Loucy (cell line): ENCODE measurements at regions not wholly inside any gene's neighbourhood (a gene's known extent, or its start where the extent isn't known, plus 50 kb on each side); places are given as distances from the start of the nearest gene placed in this dataset.

Experiments used
- H2AFZ ChIP-seq: fragments of 200-600 bp; sonication (generic); 2 replicates; pipeline ENCODE4 v1.6.0; 2016; ENCODE audit warnings: antibody characterized with exemption, mild to moderate bottlenecking, low read length, moderate library complexity
- H3F3A ChIP-seq: fragments of 200-600 bp; 2 replicates; pipeline ENCODE4 v1.6.0; 2016; ENCODE audit warnings: antibody characterized with exemption, low read depth, mild to moderate bottlenecking
- H3K27me3 ChIP-seq: fragments of 200-600 bp; sonication (generic); 2 replicates; pipeline ENCODE4 v1.6.1; 2014; ENCODE audit warnings: low read length, mild to moderate bottlenecking; ENCODE audit not compliant: insufficient read depth, poor library complexity, severe bottlenecking
- H3K36me3 ChIP-seq: fragments of 200-600 bp; sonication (generic); 2 replicates; pipeline ENCODE4 v1.6.1; 2016; ENCODE audit warnings: low read length; ENCODE audit not compliant: insufficient read depth
- H3K4me1 ChIP-seq: fragments of 200-600 bp; sonication (generic); 2 replicates; pipeline ENCODE4 v1.5.1; 2014; ENCODE audit warnings: low read length, mild to moderate bottlenecking; ENCODE audit not compliant: insufficient read depth, poor library complexity, severe bottlenecking
- H3K4me2 ChIP-seq: fragments of 200-600 bp; sonication (generic); 2 replicates; pipeline ENCODE4 v1.6.0; 2014; ENCODE audit warnings: antibody characterized with exemption, low read length, low read depth, mild to moderate bottlenecking; ENCODE audit not compliant: poor library complexity, severe bottlenecking
- H3K4me3 ChIP-seq: fragments of 200-600 bp; sonication (generic); 2 replicates; pipeline ENCODE4 v1.5.1; 2014; ENCODE audit warnings: low read length, mild to moderate bottlenecking, mixed read lengths; ENCODE audit not compliant: poor library complexity, severe bottlenecking
- H3K79me2 ChIP-seq: fragments of 200-600 bp; sonication (generic); 2 replicates; pipeline ENCODE4 v1.6.1; 2014; ENCODE audit warnings: low read length; ENCODE audit not compliant: insufficient read depth
- H3K9ac ChIP-seq: fragments of 200-600 bp; sonication (generic); 2 replicates; pipeline ENCODE4 v1.6.0; 2014; ENCODE audit warnings: mild to moderate bottlenecking, low read depth, low read length, moderate library complexity; ENCODE audit not compliant: poor library complexity, severe bottlenecking
- H3K9me2 ChIP-seq: fragments of 200-600 bp; sonication (generic); replicated peaks from 2 replicates; pipeline ENCODE4 v1.6.1; 2016; ENCODE audit warnings: low read depth, low read length, mixed read lengths
- H3K9me3 ChIP-seq: fragments of 200-600 bp; sonication (generic); 2 replicates; pipeline ENCODE4 v1.6.1; 2014; ENCODE audit warnings: mild to moderate bottlenecking, antibody characterized with exemption, low read length, low read depth; ENCODE audit not compliant: insufficient read depth
- H4K20me1 ChIP-seq: fragments of 200-600 bp; sonication (generic); 2 replicates; pipeline ENCODE4 v1.6.0; 2014; ENCODE audit warnings: antibody characterized with exemption, low read length, mild to moderate bottlenecking; ENCODE audit not compliant: insufficient read depth, poor library complexity, severe bottlenecking
- EZH2phosphoT487 ChIP-seq: fragments of 200-600 bp; IDR thresholded peaks from 2 replicates; pipeline ENCODE4 v1.6.1; 2018; ENCODE audit warnings: antibody characterized with exemption, mild to moderate bottlenecking, moderate library complexity, borderline replicate concordance
- TF ChIP-seq, protein P1 (sequence below): fragments of 200-600 bp; sonication (generic); conservative IDR thresholded peaks from 2 replicates; pipeline ENCODE4 v1.5.1; 2014; ENCODE audit warnings: mild to moderate bottlenecking, antibody characterized with exemption, low read length

DNA sequence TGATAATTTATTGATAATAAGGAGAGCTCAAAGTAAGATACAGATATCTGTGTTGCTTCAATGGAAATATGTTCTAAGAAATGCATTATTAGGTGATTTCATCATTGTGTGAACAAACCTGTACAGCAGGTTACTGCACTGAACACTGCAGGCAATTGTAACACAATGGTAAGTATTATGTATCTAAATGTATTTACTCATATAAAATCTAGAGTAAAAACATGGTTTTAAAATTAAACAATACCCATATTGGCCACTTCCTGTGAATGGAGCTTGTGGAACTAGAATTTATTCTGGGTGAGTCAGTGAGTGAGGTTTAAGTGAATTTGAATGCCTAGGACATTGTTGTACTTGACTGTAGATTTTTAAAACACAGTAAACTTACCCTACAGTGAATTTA is 722.9 kb upstream of the RAG2 start:
- Histone ChIP-seq H3K4me2 (no peak overlapping the region), H2AFZ (no peak overlapping the region), H4K20me1 (no peaks in the 10 kb centered on the region), H3K36me3 (no peaks in the 10 kb centered on the region), H3K9ac (no peak overlapping the region), H3K79me2 (no peaks in the 10 kb centered on the region), H3K9me3 (no peaks in the 10 kb centered on the region), H3K27me3 (no peaks in the 10 kb centered on the region), H3K4me1 (no peaks in the 10 kb centered on the region), H3F3A (no peaks in the 10 kb centered on the region), H3K9me2 (0 out of 2 replicates have a peak, but pooled peaks cover 8% of the 10 kb centered on the region), H3K4me3 (no peak overlapping the region)
- TF ChIP-seq, protein P1, sequence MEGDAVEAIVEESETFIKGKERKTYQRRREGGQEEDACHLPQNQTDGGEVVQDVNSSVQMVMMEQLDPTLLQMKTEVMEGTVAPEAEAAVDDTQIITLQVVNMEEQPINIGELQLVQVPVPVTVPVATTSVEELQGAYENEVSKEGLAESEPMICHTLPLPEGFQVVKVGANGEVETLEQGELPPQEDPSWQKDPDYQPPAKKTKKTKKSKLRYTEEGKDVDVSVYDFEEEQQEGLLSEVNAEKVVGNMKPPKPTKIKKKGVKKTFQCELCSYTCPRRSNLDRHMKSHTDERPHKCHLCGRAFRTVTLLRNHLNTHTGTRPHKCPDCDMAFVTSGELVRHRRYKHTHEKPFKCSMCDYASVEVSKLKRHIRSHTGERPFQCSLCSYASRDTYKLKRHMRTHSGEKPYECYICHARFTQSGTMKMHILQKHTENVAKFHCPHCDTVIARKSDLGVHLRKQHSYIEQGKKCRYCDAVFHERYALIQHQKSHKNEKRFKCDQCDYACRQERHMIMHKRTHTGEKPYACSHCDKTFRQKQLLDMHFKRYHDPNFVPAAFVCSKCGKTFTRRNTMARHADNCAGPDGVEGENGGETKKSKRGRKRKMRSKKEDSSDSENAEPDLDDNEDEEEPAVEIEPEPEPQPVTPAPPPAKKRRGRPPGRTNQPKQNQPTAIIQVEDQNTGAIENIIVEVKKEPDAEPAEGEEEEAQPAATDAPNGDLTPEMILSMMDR = no peak
- TF ChIP-seq EZH2phosphoT487 = no peak

DNA sequence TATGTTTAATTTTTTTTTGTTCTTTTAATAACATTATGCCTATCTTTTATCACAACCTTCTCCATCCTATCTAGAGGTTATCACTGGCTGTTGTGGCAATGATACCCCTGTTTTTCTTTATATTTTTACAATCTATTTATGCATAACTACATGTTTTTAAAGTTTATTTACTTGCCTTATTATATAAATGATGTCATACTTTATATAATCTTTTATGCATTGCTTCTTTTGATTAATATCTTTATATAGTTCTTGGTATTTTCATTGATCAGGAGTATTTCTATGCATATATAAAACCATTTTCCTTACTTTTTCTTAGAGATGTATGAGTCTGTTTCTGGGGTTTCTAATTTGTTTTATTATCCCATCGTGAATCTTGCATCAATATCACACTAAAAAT is 719.8 kb upstream of the RAG2 start:
- Histone ChIP-seq H3K4me2 (no peak overlapping the region), H3K36me3 (no peaks in the 10 kb centered on the region), H3K79me2 (no peaks in the 10 kb centered on the region), H2AFZ (no peak overlapping the region), H3K4me1 (no peaks in the 10 kb centered on the region), H3K9ac (no peak overlapping the region), H4K20me1 (no peaks in the 10 kb centered on the region), H3K9me2 (no peaks in the 10 kb centered on the region), H3K9me3 (no peaks in the 10 kb centered on the region), H3F3A (no peaks in the 10 kb centered on the region), H3K4me3 (no peak overlapping the region), H3K27me3 (no peaks in the 10 kb centered on the region)
- no peak for TF ChIP-seq EZH2phosphoT487
- TF ChIP-seq, protein P1 = no peak

DNA sequence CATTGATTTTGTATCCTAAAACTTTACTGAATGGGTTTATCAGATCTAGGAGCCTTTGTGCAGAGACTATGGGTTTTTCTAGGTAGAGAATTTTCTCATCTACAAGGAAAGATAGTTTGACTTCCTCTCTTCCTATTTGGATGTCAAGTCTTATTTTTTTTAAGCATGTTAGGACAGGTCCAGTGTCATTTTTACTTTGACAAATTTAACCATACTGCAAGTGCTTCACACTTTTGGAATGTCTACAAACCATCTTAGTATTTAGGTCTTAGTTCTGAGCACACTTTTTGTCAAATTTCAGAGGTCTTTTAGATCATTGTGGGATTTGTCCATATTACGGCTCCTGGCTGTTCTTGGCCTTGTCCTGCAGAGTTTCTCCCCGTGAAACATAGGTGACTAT is 715.2 kb upstream of the RAG2 start:
- H4K20me1 ChIP-seq = no peaks in the 10 kb centered on the region
- no peaks in the 10 kb centered on the region for H3F3A ChIP-seq
- H3K27me3 ChIP-seq = no peaks in the 10 kb centered on the region
- no peaks in the 10 kb centered on the region for H3K9me2 ChIP-seq
- no peak overlapping the region for H2AFZ ChIP-seq
- no peak overlapping the region for H3K4me3 ChIP-seq
- TF ChIP-seq, protein P1 = no peak
- TF ChIP-seq EZH2phosphoT487 = no peak
- no peaks in the 10 kb centered on the region for H3K4me1 ChIP-seq
- H3K9ac ChIP-seq = no peak overlapping the region
- H3K9me3 ChIP-seq = no peaks in the 10 kb centered on the region
- no peak overlapping the region for H3K4me2 ChIP-seq
- H3K36me3 ChIP-seq = no peaks in the 10 kb centered on the region
- H3K79me2 ChIP-seq = no peaks in the 10 kb centered on the region
